Stimulated activated CD4-positive, alpha-beta T cell treated with anti-CD3 and anti-CD28 coated beads, Interleukin-1b, Interleukin-23, amount 100 ng/mL, for 48 hours (primary cell): ENCODE measurements at regions not wholly inside any gene's neighbourhood (a gene's known extent, or its start where the extent isn't known, plus 50 kb on each side); places are given as distances from the start of the nearest gene placed in this dataset.
"Not testable (repeated sequence)": the region's sequence is repeated elsewhere in the genome, so short reads cannot be mapped to it uniquely, and the experiment has no call there.

Experiments used
- DNase-seq: peaks from one replicate; pipeline ENCODE4 v3.0.0-alpha.2; 2020

- DNase-seq = no peak
These were observed 64.0 kb upstream of the HAND1 start for GRCh38 chr5:154542000-154542399.

GRCh38 chr5:154541553-154541952 lies 63.5 kb upstream of the HAND1 start:
- DNase-seq = no peak

GRCh38 chr5:154540600-154540999 lies 62.6 kb upstream of the HAND1 start:
- DNase-seq = no peak

GRCh38 chr5:154538492-154538891 lies 60.5 kb upstream of the HAND1 start:
- no peak for DNase-seq

GRCh38 chr5:154536439-154536838 lies 58.4 kb upstream of the HAND1 start:
- DNase-seq = not testable (repeated sequence)

GRCh38 chr5:154535535-154535934 lies 57.5 kb upstream of the HAND1 start:
- DNase-seq = no peak

GRCh38 chr5:154534457-154535050 lies 56.5 kb upstream of the HAND1 start:
- no peak for DNase-seq

- DNase-seq = no peak
These were observed 51.3 kb upstream of the HAND1 start for GRCh38 chr5:154529282-154529681.

GRCh38 chr5:154528005-154528594 lies 50.1 kb upstream of the HAND1 start:
- no peak for DNase-seq
